Stimulated activated CD8-positive, alpha-beta memory T cell treated with anti-CD3 and anti-CD28 coated beads, Interleukin-12 subunit alpha, Interleukin-12 subunit beta, amount 100 ng/mL, for 24 hours (primary cell): ENCODE measurements at regions not wholly inside any gene's neighbourhood (a gene's known extent, or its start where the extent isn't known, plus 50 kb on each side); places are given as distances from the start of the nearest gene placed in this dataset.
"Not testable (repeated sequence)": the region's sequence is repeated elsewhere in the genome, so short reads cannot be mapped to it uniquely, and the experiment has no call there.

Source experiments
- DNase-seq: peaks from one replicate; pipeline ENCODE4 v3.0.0-alpha.2; 2020; ENCODE audit errors: extremely low read depth

DNA sequence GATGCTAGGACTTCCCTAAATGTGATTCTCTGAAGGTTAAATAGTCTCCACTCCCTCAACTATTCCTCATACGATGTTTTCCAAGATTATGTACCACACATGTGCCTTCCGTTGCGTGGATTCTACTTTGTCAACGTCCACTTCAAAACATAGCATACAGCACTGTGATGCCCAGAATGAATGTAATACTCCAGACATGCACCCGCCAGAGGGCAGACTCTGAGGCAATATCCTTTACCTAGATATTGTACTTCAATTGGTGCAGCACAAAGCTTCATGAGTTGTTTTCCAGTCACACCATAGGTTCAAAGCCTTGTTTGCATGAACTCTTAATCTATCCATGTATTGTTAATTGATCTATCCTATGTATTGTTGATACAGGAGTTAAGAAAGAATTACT lies 201.0 kb upstream of the NABP1 start:
- DNase-seq, result no peak

DNA sequence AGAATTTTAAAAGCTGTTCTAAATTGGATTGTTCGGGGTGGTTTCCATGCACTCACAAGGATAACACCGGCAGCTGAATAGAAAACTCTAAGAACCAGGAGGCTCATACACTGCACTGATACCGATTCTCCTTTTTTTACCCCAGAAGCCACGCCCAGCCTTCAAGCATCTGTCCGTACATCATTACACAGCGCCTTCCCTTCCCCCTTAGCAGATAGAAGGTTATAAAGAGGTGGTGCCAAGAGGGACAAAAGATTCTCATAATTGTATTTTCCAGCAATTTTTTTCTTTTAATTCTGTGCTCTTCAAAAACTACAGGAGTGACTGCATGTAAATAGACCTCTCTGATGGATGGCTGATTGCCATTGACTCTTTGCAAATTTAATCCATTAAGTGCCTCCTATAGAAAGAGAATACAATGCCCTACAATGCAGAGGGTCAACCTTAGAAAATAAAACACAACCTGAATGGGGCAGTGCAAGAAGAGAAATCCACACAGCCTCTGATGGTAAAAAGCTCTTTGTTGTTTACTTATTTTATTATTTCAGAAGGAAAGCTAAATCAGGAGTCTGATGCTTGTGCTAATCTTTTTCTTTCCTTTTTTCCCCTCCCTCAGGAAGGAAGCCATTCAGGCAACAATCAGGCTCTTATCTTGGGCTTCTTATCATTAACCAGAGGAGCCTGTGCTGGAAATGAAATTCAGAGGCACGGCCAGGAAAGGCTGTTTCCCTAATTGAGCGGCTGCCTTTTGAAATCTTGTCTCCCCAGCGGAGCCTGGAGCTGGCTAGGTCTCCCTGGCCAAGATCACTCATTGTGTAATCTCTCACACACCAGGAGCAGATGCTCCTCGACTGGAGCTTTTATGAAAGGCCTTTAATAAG lies 198.9 kb upstream of the NABP1 start:
- DNase-seq, result no peak

DNA sequence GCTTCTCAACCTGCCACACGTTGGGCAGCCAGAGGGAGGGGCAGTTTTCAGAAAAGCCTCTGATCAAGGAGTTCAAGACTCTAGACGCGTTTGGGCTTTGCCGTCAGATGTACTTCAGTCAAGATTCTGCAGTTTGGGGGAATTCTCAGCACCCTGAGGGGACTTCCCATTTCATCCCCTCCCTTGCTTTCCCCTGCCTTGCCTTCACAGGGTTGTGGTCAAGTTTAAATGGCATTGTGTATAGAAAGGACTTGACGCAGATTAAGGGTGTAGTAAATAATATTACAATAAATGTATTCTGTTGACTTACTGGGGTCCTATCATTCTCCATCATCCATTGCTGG lies 198.3 kb upstream of the NABP1 start:
- no peak for DNase-seq

DNA sequence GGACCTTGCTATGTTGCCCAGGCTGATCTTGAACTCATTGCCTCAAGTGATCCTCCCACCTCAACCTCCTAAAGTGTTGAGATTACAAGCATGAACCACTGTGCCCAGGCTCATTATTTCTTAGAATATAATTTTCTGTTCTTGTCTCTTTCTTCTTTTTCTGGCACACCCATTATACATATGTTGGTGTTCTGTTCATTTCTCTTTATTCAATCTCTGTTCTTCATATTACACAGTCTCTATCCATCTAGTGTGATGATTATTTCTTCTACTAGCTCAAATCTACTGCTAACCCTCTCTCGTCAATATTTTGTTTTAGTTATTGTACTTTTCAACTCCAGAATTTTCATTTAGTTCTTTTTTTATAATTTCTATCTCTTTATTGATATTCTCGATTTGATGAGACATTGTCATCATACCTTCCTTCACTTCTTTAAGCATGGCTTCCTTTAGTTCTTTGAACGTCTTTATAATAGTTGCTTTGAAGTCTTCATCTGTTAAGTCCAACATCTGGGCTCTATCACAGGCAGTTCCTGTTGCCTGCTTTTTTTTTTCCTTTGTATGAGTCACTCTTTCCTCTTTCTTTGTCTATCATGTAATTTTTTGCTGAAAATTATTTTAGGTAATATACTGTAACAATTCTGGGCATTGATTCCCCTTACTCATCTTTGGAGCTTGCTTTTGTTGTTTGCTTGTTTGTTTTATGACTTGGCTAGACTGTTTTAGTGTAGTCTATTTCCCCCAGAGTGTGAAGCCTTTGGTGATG lies 196.4 kb upstream of the NABP1 start:
- DNase-seq, result no peak

DNA sequence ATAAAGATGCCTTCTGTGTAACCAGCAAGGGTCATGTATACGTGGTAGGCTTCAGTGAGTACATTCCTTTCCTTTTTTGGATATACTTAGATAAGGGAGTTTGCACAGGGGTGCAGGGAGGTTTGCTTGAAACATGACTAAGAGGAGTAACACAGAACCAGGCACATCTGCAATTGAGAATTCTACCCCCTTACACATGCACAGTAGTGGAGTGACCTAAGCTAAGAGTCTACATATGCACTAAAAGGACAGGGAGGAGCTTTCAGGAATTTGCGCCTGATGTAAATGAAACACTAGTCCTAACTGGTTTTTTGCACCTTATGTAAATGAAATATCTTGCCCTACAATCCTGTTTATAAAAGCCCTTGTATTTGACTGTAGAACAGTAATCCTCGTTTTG lies 194.8 kb upstream of the NABP1 start:
- DNase-seq, result no peak

DNA sequence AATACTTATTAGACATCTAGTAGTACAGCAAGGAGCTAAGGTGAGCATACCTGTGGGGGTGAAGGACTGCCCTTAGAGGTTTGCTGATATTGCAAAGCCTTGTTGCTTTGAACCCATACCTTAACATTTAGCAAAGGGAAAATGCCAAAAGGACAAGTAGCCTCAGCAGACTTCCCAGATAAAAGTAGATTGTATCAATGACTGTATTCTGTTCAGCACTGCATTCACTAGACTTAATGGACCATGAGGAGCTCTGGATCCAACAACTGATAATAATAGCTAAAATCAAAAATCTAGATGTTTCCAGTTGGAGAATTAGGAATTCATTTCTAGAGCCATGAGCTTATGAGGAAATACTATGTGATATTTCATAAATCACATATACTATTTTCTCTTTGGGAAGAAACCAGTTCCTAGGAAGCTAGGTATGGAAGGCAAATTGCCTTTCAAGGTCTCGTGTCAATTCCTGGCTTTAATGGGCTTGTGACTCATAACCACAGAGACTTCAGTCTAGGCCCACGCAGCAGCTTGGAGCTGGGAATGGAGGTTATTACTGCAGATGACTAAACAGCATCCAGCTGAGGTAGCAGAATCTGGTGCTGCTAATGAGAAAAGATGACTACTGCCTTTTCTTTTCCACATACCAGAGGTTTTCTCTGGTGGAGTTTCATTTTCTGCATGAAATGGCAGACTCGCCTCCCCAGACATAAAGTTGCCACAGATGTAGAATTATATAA lies 191.2 kb upstream of the NABP1 start:
- DNase-seq, result no peak

DNA sequence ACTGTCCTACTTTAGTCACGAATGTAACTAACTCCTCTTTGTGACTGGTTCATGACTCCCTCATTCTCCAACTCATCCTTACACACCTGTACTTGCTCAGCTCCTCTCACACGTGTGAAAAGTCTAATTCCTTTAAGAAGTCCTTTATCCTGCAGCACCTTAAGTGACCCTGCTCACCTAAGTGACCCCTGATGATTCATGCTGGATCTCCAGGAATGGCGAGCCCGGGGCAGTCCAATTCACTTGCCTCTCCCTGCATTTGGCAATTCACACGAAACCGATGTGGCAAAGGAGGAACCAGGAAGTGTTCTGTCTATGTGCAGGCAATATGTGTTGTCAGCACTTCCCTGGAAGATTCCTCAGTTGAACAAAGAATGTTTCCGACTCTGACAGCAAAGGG lies 189.8 kb upstream of the NABP1 start:
- DNase-seq, result no peak

DNA sequence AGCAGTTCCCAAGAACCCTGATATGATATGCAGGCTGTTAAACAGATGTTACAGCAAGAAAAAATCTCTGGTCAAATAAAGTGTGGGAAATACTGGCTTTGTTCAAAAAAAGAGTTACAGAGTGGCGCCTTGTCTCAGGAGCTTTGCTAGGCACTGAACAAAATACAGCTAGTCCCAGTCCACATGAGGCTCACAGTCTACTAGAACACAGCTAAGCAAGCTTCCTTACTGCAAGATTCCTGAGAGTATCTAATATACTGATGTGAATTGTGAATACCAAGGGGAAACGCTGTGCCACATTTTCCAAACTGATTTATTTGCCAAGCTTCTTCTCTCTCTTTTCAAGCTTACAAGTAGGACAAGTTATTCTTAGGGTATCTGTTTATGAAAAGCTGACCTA lies 188.8 kb upstream of the NABP1 start:
- no peak for DNase-seq

DNA sequence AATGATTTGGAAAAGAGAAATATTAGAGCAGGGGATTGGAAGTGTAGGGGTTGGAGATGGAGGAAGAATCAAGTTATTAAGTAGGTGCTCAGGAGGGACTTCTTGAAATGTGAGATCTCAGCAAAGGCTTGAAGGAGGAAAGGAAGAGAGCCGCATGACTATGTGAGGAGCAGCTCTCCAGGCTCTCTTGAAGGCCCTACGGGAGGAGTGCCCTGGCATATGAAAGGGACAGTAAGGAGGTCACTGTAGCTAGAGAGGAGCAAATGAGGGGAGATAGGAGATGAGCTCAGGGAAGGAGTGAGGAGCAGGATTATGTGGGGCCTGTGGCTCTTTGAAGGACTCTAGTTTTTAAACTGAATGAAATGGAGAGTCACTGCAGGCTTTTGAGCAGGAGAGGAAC lies 181.1 kb upstream of the NABP1 start:
- DNase-seq, result no peak

DNA sequence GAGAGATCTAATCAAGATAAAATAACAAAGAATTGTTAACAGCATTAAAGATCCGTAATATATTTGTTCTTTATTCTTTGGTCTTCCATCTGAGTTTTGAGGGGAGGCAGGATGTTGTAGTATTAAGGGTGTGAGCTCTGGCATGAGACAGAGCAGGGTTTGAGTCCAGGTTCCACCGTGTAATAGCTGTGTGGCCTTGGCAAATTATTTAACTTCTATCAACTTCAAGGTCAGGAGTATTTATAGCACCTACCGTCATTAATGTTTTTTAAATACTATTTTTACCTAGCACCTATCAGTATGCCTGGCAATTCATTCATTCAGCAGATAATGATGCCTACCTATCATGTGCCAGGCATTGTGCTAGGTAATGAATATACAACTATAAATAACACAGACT lies 180.1 kb upstream of the NABP1 start:
- no peak for DNase-seq

DNA sequence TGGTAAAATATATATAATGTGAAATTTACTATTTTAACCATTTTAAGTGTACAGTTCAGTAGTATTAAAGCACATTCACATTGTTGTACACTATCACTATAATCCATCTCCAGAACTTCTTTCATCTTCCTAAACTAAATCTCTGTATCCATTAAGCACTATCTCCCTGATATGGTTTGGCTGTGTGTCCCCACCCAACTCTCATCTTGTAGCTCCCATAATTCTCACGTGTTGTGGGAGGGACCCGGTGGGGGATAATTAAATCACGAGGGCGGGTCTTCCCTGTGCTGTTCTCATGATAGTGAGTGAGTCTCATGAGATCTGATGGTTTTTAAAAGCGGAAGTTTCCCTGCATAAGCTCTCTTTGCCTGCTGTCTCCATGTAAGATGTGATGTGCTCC lies 178.9 kb upstream of the NABP1 start:
- no peak for DNase-seq

DNA sequence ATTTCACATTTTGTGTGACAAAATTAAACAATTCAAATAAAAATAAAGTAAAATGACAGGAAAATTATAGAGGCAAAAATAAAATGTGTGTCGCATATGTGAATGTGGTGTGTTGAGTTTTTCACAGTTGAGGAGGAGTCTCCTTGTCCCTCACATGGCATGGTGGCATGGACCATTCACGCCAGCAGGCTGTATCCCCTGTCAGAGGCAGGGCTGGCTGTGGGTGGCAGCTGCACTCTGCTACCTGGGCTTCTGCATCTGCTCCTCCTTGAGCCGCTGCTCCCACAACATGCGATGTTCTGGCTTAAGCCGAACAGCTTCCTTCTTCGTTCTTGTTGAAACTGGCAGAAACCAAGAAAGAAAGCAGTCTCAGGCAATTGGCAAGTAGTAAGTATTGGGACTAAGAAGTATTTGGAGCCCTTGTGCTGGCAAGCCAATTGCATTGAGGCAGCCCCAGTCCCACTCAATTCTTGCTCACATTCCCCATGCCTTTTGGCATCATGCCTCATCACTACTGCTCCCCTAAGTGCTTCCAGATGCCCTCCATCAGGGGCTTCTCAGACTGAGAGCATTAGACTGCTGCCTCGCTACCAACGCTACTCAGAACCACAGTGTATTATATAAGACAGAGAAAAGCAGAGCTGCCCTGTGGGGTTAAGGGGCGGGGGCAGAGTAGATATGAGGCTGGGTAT lies 177.9 kb upstream of the NABP1 start:
- DNase-seq, result no peak

DNA sequence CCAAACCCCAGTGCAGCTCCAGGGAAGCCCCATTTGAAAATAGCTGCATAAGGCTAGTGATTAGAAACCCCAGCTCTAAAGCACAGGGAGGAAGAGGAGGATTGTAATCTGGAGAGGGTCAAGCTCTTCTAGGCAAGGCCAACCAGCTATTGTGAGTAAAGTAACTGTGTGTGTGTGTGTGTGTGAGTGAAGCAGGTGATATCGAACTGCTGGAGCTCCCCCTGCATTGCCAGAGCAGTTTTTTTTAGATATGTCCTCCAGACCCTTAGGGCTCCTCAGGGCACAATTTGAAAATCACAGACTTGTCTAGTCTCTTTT lies 177.4 kb upstream of the NABP1 start:
- no peak for DNase-seq

DNA sequence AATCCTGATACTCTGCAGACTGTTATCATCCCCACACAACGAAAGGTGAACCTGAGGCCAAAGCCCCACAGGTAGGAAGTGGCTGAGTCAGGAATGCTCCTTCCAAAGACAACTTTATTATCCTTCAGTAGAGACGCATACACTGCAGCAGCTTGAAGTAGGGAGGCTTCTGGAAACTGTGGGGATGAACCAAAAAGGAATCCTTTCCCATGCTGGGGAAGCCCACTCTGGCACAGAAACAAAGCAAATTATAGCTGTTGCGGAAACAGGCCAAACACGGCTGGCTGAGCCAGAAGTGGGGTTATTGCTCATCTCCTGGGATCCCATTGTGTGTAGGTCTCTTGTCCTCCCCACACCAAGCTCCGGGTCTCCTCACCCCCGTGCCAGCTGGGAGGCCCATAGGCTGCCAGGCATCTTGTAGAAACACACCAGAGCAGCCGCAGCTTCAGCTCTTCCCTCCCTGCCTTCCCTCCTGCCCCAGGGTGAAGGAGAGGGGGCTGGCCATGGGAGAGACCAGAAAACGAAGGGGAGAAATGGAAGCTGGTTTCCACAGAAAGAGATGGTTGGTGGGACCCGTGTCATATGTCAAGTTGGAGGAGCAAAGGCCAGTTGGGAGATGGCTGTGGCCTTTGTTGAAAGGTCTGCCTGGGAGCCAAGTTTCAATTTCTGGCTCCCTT lies 176.9 kb upstream of the NABP1 start:
- DNase-seq, result no peak

DNA sequence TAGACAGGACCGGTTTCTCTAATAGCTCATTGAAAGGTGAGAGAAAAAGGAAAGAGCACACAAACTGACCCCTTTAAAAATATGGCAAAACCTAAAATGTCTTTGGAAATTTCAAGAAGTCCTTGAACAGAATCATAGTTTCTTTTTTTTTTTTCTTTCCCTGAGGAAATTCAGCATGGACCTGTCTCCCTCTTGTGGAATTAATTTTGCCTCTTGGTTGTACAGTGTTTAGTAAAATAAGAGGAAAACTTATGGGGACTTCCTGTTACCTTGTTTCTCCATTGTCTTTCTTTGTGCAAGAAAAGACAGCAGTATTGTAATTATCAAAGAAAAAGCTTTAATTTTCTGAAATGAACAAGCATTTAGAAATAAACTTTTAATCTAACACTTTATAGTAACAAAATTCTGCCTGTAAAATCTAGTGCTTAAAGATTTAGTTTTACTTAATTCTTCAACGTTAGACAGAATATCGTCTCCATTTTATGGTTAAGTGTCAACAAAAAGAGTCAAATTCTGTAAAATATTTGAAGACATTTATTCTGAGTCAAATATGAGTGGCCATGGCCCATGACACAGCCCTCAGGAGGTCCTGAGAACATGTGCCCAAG lies 176.3 kb upstream of the NABP1 start:
- DNase-seq, result no peak

DNA sequence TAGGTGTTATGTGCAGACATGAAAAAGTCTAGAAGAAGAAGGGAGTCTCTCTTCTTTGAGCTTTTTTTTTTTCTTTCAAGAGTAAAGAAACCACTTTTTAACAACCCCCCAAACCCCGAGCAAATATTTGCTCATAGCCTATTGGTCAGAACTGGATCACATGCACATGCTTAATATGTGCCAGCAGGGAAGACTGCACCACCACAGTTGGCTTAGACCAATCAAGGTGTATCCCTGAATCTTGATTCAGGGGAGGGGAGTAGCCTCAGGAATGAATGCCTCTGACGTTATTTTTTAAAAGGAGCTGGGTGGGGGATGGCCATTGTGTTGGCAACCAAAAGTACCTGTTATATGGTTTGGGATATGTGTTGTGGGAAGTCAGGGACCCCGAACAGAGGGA lies 171.4 kb upstream of the NABP1 start:
- no peak for DNase-seq

DNA sequence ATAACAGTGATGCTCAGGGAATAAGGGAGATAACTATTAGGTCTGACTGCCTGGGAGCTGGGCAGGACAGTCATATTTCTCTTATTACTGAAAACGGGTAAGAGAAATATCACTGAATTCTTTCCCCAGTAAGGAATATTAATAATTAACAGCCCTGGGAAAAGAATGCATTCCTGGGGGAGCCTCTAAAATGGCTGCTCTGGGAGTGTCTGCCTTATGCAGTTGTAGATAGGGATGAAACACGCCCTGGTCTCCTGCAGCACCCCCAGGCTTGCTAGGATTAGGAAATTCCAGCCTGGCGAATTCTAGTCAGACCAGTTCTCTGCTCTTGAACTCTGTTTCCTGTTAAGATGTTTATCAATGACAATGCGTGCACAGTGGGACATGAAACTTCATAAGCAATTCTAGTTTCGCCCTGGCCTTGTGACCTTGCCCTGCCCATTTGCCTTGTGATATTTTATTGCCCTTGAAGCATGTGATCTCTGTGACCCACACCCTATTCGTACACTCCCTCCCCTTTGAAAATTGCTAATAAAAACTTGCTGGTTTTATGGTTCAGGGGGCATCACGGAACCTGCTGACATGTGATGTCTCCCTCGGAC lies 170.6 kb upstream of the NABP1 start:
- not testable (repeated sequence) for DNase-seq

DNA sequence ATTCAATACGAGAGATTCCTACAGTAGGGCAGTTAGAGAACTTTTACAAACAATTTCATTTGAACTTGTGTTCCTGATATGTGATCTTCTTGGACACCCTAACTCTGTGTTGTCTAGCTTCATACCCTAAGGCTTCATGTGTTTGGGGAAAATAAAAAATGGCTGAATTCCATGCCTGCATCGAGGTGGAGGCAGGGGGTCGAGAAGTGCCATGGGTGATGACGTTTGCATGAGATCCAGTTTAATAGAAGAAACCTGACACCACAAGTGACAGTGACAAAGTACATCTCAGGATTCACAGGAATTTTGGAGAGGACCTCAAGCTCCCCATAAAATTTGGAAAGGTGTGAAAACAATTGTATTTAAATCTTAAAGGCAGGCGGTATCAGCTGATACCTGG lies 169.2 kb upstream of the NABP1 start:
- no peak for DNase-seq

DNA sequence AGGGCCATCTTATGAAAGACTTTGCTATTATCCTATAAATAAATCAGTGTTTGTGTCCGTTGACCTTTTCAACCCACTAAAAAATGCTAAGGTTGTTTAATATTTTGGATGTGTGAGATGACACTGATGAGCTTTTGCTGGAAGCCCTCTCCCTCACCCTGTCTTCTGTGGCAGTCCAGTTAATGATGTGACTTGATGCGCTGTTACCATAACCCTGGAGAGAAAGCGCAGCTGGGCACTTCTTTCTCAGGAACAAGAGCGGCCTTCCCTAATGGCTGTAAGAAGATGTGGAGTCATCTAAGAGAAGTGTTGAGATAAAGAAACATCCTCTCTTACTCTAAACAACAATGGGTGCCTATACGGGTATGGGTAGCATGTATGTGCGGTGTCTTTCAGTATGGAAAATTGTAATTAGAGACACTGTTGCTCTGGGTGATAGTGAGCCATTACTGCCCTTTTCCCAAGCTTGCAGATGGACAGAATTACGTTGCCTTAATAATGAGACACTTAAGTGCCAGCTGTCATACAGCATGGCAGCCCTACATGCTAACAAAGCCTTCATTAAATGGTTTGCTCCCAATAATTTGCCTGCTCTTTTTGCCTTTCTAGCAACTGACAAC lies 165.6 kb upstream of the NABP1 start:
- DNase-seq, result no peak

DNA sequence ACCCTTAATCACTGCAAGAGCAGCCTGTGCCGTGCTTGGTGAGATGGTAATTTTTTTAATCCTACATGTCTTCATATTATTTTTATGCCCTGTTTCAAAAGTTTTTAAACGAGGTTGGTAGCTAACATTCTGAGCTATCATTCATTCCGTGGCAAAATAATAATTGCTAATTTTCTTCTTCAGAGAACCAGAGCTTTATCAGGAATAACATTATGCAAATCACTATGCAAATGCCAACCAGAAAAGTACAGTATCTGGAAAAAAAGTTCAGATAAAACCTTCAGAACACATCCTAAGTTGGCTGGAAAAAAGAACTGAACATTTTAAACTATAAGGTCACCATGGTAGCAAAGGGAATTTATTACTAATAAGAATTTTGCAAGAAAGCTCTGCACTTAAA lies 165.1 kb upstream of the NABP1 start:
- DNase-seq, result no peak
